Astrocyte (in vitro differentiated cells and primary cell): ENCODE measurements at regions not wholly inside any gene's neighbourhood (a gene's known extent, or its start where the extent isn't known, plus 50 kb on each side); places are given as distances from the start of the nearest gene placed in this dataset.

ENCODE experiments used
- DNase-seq: peaks from one replicate; pipeline ENCODE4 v3.0.0-alpha.2; 2010; ENCODE audit warnings: low read depth
- FAIRE-seq: peaks from 2 replicates; lab custom pipeline; 2011; peaks lifted over from hg19 to GRCh38; lab: Jason Lieb, UNC
- H2AFZ ChIP-seq: 2 replicates; pipeline ENCODE4 v1.6.0; 2012; ENCODE audit warnings: low read depth, low read length, inconsistent platforms
- H3K27ac ChIP-seq: 2 replicates; pipeline ENCODE4 v1.5.1; 2011; ENCODE audit warnings: low read depth, low read length, inconsistent platforms
- H3K27me3 ChIP-seq: 2 replicates; pipeline ENCODE4 v1.6.0; 2011; ENCODE audit warnings: low read length, inconsistent platforms; ENCODE audit not compliant: insufficient read depth
- H3K36me3 ChIP-seq: 2 replicates; pipeline ENCODE4 v1.5.1; 2011; ENCODE audit warnings: low read length, inconsistent platforms; ENCODE audit not compliant: insufficient read depth
- H3K4me1 ChIP-seq: 2 replicates; pipeline ENCODE4 v1.5.1; 2011; ENCODE audit warnings: low read length, inconsistent platforms; ENCODE audit not compliant: insufficient read depth
- H3K4me2 ChIP-seq: 2 replicates; pipeline ENCODE4 v1.6.0; 2012; ENCODE audit warnings: low read length, inconsistent platforms
- H3K4me3 ChIP-seq: 2 replicates; pipeline ENCODE4 v1.5.1; 2011; ENCODE audit warnings: low read depth, mild to moderate bottlenecking, low read length, inconsistent platforms; ENCODE audit not compliant: insufficient read depth
- H3K79me2 ChIP-seq: 2 replicates; pipeline ENCODE4 v1.6.0; 2012; ENCODE audit warnings: mild to moderate bottlenecking, low read length, inconsistent platforms; ENCODE audit not compliant: insufficient read depth
- H3K9ac ChIP-seq: 2 replicates; pipeline ENCODE4 v1.6.0; 2012; ENCODE audit warnings: mild to moderate bottlenecking, low read length, inconsistent platforms
- H3K9me3 ChIP-seq: 2 replicates; pipeline ENCODE4 v1.5.1; 2012; ENCODE audit warnings: low read depth, mild to moderate bottlenecking, low read length, inconsistent platforms; ENCODE audit not compliant: insufficient read depth
- H4K20me1 ChIP-seq: 2 replicates; pipeline ENCODE4 v1.6.0; 2012; ENCODE audit warnings: low read length, inconsistent platforms; ENCODE audit not compliant: insufficient read depth
- H3K27ac Mint-ChIP-seq: one replicate; pipeline ENCODE4 v1.8.0; 2021; ENCODE audit warnings: mild to moderate bottlenecking, mixed read lengths; ENCODE audit not compliant: unreplicated experiment
- H3K27me3 Mint-ChIP-seq: one replicate; pipeline ENCODE4 v1.8.0; 2021; ENCODE audit warnings: low read depth, mixed read lengths; ENCODE audit not compliant: unreplicated experiment
- H3K36me3 Mint-ChIP-seq: one replicate; pipeline ENCODE4 v1.8.0; 2021; ENCODE audit warnings: low read depth, mixed read lengths; ENCODE audit not compliant: unreplicated experiment
- H3K4me1 Mint-ChIP-seq: one replicate; pipeline ENCODE4 v1.8.0; 2021; ENCODE audit warnings: low read depth, mixed read lengths; ENCODE audit not compliant: unreplicated experiment
- H3K4me3 Mint-ChIP-seq: one replicate; pipeline ENCODE4 v1.8.0; 2021; ENCODE audit warnings: mild to moderate bottlenecking, moderate library complexity, mixed read lengths; ENCODE audit not compliant: unreplicated experiment
- H3K9me3 Mint-ChIP-seq: one replicate; pipeline ENCODE4 v1.8.0; 2021; ENCODE audit warnings: mild to moderate bottlenecking, mixed read lengths; ENCODE audit not compliant: unreplicated experiment
- CTCF ChIP-seq: IDR thresholded peaks from 2 replicates; pipeline ENCODE4 v1.5.1; 2011; ENCODE audit warnings: low read depth, mild to moderate bottlenecking, inconsistent platforms, low read length, moderate library complexity; ENCODE audit not compliant: insufficient read depth
- EZH2 ChIP-seq: IDR thresholded peaks from 2 replicates; pipeline ENCODE4 v1.6.1; 2012; ENCODE audit warnings: mild to moderate bottlenecking, low read length, inconsistent platforms; ENCODE audit not compliant: insufficient read depth

DNA sequence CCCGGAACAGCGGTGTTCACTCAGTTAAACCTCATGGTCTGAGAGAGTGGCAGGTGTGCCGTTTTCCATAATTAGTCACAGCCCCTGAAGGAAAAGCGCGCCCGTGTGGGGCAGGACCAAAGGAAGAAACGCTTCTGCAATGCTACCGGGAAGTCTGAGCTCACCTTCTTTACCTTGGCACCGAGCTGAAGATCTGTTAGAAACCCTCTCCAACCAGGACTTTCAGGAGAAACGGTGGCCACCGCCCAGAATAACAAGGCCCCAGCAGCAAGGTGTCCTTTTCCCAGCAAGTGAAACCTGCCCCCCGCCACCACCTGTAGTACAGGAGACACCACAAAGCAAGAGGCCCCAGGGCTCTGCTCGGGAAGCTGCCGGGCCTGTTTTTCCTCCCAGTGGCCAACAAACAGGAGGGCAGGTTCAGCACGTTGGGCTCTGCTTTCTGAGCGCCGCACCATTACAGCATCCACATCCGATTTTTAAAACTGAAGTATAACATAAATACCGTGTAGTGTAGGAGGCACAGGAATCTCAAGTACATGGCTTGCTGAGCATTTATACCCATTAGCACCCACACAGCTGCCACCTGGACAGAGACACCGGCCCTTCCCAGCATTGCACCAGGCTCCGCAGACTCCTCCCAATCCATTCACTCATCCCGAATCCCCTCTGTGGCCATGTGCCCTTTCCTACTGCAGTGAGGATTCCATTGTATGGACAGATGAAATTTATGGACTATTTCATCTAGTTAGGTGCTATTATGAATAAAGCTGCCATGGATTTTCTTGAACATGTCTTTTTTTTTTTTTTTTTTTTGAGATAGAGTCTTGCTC lies 121.8 kb upstream of the RIOK3 start:
- Histone ChIP-seq H3K4me2 (no peak overlapping the region), H3K4me1 (no peaks in the 10 kb centered on the region), H3K9me3 (no peaks in the 10 kb centered on the region), H3K27me3 (no peaks in the 10 kb centered on the region), H3K4me3 (no peak overlapping the region), H2AFZ (no peak overlapping the region), H3K36me3 (no peaks in the 10 kb centered on the region), H4K20me1 (no peaks in the 10 kb centered on the region), H3K79me2 (no peaks in the 10 kb centered on the region), H3K9ac (no peak overlapping the region), H3K27ac (no peak overlapping the region)
- Mint-ChIP-seq H3K4me3 (no peak overlapping the region), H3K36me3 (peaks cover 18% of the 10 kb centered on the region), H3K4me1 (no peaks in the 10 kb centered on the region), H3K27me3 (no peaks in the 10 kb centered on the region), H3K27ac (no peak overlapping the region), H3K9me3 (peaks cover 3% of the 10 kb centered on the region)
- TF ChIP-seq EZH2: no peak
- TF ChIP-seq CTCF: no peak
- DNase-seq: no peak
- FAIRE-seq: no peak

GRCh38 chr18:23332356-23332755 lies 120.7 kb upstream of the RIOK3 start:
- no peaks in the 10 kb centered on the region for H4K20me1 ChIP-seq
- no peak overlapping the region for H3K4me3 Mint-ChIP-seq
- H3K4me1 ChIP-seq: no peaks in the 10 kb centered on the region
- no peak overlapping the region for H3K9ac ChIP-seq
- no peak for DNase-seq
- no peaks in the 10 kb centered on the region for H3K36me3 ChIP-seq
- H3K9me3 ChIP-seq: no peaks in the 10 kb centered on the region
- H3K27me3 ChIP-seq: no peaks in the 10 kb centered on the region
- H3K79me2 ChIP-seq: no peaks in the 10 kb centered on the region
- H3K27ac Mint-ChIP-seq: no peak overlapping the region
- H3K4me2 ChIP-seq: no peak overlapping the region
- no peak overlapping the region for H2AFZ ChIP-seq
- H3K27ac ChIP-seq: no peak overlapping the region
- H3K4me1 Mint-ChIP-seq: no peaks in the 10 kb centered on the region
- peaks cover 3% of the 10 kb centered on the region for H3K9me3 Mint-ChIP-seq
- no peaks in the 10 kb centered on the region for H3K27me3 Mint-ChIP-seq
- H3K4me3 ChIP-seq: no peak overlapping the region
- peaks cover 16% of the 10 kb centered on the region for H3K36me3 Mint-ChIP-seq
- no peak for FAIRE-seq
- TF ChIP-seq EZH2: no peak
- TF ChIP-seq CTCF: no peak

- Mint-ChIP-seq H3K4me1 (no peaks in the 10 kb centered on the region), H3K4me3 (no peak overlapping the region), H3K27me3 (no peaks in the 10 kb centered on the region), H3K27ac (no peak overlapping the region), H3K9me3 (peaks cover 3% of the 10 kb centered on the region), H3K36me3 (peaks cover 15% of the 10 kb centered on the region)
- TF ChIP-seq CTCF (no peak), EZH2 (no peak)
- Histone ChIP-seq H3K4me1 (no peaks in the 10 kb centered on the region), H4K20me1 (no peaks in the 10 kb centered on the region), H3K9ac (no peak overlapping the region), H3K4me2 (no peak overlapping the region), H2AFZ (no peak overlapping the region), H3K9me3 (no peaks in the 10 kb centered on the region), H3K4me3 (no peak overlapping the region), H3K27ac (no peak overlapping the region), H3K79me2 (no peaks in the 10 kb centered on the region), H3K27me3 (no peaks in the 10 kb centered on the region), H3K36me3 (no peaks in the 10 kb centered on the region)
- FAIRE-seq (no peak), DNase-seq (no peak)
These were observed 119.3 kb upstream of the RIOK3 start for GRCh38 chr18:23333827-23334226.
